ENCODE measurements at regions not wholly inside any gene's neighbourhood (a gene's known extent, or its start where the extent isn't known, plus 50 kb on each side); places are given as distances from the start of the nearest gene placed in this dataset.
A peak's percentile ranks its signal among the peaks of the same experiment; 100 is the strongest.

DNA sequence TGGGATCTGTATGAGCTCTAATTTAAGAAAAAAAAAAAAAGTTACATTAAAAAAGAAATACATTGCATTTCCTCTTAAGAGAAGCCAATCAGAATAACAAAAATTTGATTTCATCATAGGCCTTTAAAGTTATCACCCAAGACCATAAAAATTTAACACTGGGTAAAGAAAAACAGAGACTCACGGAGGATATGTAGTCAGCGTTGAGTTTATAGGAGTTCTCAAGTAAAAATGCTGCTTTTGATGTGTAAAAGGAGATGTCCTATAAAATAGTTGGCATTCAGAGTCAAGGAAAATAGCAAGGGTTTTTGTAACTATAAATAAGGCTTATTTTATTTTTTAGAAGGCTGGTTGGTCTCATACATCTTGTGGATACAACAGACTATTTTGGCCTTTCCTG is 191.1 kb downstream of the EFNB2 start:
- TF ChIP-seq, protein P1, sequence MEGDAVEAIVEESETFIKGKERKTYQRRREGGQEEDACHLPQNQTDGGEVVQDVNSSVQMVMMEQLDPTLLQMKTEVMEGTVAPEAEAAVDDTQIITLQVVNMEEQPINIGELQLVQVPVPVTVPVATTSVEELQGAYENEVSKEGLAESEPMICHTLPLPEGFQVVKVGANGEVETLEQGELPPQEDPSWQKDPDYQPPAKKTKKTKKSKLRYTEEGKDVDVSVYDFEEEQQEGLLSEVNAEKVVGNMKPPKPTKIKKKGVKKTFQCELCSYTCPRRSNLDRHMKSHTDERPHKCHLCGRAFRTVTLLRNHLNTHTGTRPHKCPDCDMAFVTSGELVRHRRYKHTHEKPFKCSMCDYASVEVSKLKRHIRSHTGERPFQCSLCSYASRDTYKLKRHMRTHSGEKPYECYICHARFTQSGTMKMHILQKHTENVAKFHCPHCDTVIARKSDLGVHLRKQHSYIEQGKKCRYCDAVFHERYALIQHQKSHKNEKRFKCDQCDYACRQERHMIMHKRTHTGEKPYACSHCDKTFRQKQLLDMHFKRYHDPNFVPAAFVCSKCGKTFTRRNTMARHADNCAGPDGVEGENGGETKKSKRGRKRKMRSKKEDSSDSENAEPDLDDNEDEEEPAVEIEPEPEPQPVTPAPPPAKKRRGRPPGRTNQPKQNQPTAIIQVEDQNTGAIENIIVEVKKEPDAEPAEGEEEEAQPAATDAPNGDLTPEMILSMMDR (IDR thresholded peaks at IDR 0.05; ENCODE audit: unreplicated experiment): no peak
- Mint-ChIP-seq H3K36me3 (peaks cover 17% of the 10 kb centered on the region), H3K4me1 (peaks cover 31% of the 10 kb centered on the region), H3K4me3 (no peak overlapping the region), H3K9me3 (peaks cover 21% of the 10 kb centered on the region), H3K27me3 (ENCODE audit: low read depth) (no peaks in the 10 kb centered on the region), H3K27ac (peak overlapping the region; percentile 53)
- no peak for DNase-seq (ENCODE audit: low spot score in 2 of 2, unreplicated experiment in 2 of 2)

DNA sequence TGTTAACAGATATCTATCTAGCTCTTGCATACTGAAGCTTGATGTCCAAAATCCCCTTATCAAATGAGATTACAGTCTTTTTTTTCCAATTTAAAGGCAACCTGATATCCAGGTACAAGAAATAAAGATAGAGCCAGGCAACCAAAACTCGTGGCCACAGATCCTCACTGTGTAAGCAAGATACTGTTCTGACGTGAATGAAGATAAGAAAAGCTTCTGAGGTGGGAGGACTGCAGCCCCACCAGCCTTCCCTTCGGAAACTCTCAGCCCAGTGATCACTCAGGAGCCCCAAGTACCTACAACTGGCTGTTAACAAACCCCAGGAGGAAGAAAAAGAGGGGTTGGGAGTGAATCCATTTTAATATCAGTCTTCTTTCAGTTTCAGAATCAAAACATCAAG is 191.6 kb downstream of the EFNB2 start:
- Mint-ChIP-seq H3K4me3 (peak overlapping the region; percentile 18), H3K27me3 (ENCODE audit: low read depth) (no peaks in the 10 kb centered on the region), H3K9me3 (peaks cover 26% of the 10 kb centered on the region), H3K27ac (peak overlapping the region; percentile 53), H3K4me1 (peaks cover 26% of the 10 kb centered on the region), H3K36me3 (peaks cover 22% of the 10 kb centered on the region)
- no peak for DNase-seq (ENCODE audit: low spot score in 2 of 2, unreplicated experiment in 2 of 2)
- TF ChIP-seq, protein P1 (IDR thresholded peaks at IDR 0.05; ENCODE audit: unreplicated experiment): no peak

DNA sequence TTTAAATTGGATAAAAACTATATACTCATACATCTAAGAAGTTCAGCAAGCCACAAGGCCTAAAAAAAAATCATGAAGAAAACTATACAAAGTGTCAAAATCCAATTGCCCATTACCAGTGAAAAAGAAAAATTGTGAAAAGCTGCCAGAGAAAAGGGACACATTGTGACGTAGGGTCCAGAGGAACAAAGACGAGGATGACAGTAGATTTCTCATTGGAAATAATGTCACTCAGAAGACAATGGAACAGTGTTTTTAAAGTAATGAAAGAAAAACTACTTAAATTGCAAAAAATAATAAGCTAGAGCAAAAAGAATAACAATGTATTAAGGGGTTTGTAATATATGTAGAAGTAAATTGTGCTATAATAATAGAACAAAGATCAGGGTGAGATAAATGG is 195.2 kb downstream of the EFNB2 start:
- Mint-ChIP-seq H3K4me3 (no peak overlapping the region), H3K27me3 (ENCODE audit: low read depth) (no peaks in the 10 kb centered on the region), H3K4me1 (peaks cover 14% of the 10 kb centered on the region), H3K36me3 (peaks cover 28% of the 10 kb centered on the region), H3K9me3 (peaks cover 43% of the 10 kb centered on the region), H3K27ac (no peak overlapping the region)
- DNase-seq (ENCODE audit: low spot score in 2 of 2, unreplicated experiment in 2 of 2): no peak
- TF ChIP-seq, protein P1 (IDR thresholded peaks at IDR 0.05; ENCODE audit: unreplicated experiment): no peak

DNA sequence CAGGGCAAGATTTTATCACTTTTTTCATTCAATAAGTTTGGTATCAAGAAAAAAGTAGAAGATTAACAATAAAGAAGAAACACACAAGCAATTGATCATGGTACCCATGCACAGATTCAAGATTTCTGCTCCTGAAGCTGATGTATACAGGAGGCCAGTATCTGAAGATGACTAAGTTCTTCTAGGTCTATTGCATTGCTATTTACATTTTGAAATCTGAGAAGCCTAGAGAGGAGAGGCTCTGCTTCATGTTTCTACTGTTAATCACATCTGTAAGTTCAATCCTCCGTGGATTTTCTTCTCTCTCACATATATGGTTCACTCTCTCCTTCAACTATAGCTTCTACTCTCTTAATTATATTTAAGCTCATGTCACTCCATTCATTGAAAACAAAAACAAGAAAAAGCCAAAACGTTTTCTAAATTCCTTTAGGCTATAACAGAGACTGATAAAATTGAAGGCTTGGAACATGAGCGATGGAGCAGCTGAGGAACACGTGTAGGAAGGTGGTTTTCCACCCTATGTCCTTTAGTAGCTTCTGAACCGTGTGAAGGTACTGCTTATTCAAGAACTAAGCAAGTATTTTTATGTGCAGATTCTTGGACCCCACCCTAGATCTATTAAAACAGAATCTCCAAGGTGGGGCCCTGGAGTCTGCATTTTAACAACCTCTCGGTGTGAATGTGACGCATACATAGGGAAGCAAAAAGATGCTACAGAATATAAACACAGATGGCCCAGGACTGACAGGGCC is 198.2 kb downstream of the EFNB2 start:
- H3K36me3 Mint-ChIP-seq: peaks cover 28% of the 10 kb centered on the region
- TF ChIP-seq, protein P1 (IDR thresholded peaks at IDR 0.05; ENCODE audit: unreplicated experiment): no peak
- no peaks in the 10 kb centered on the region for H3K4me1 Mint-ChIP-seq
- H3K27ac Mint-ChIP-seq: no peak overlapping the region
- no peak for DNase-seq (ENCODE audit: low spot score in 2 of 2, unreplicated experiment in 2 of 2)
- H3K9me3 Mint-ChIP-seq: peaks cover 43% of the 10 kb centered on the region
- no peaks in the 10 kb centered on the region for H3K27me3 Mint-ChIP-seq (ENCODE audit: low read depth)
- H3K4me3 Mint-ChIP-seq: no peak overlapping the region

DNA sequence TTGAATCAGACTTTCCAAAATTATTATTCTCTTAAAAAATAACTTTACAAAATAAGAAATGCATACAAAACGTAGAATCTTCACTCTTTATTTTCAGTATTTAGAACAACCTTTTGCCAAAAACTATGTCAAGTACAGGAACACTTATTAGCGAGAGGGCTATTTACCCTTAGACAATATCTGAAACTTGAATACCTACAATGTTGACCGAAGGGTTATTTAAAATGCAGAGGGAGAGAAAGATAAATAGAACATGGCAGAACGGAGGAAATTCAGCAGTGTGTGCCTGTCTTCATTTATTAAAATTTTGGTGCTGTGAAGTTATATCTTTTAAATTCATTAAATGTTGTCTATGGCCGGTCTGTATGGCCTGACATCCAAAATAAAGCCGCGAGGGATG is 198.8 kb downstream of the EFNB2 start:
- Mint-ChIP-seq H3K4me1 (peaks cover 4% of the 10 kb centered on the region), H3K27me3 (ENCODE audit: low read depth) (no peaks in the 10 kb centered on the region), H3K36me3 (peaks cover 27% of the 10 kb centered on the region), H3K4me3 (no peak overlapping the region), H3K27ac (no peak overlapping the region), H3K9me3 (peaks cover 41% of the 10 kb centered on the region)
- DNase-seq (ENCODE audit: low spot score in 2 of 2, unreplicated experiment in 2 of 2): no peak
- TF ChIP-seq, protein P1 (IDR thresholded peaks at IDR 0.05; ENCODE audit: unreplicated experiment): no peak
